Memory B cell (primary cell): ENCODE measurements at regions not wholly inside any gene's neighbourhood (a gene's known extent, or its start where the extent isn't known, plus 50 kb on each side); places are given as distances from the start of the nearest gene placed in this dataset.
"Not testable (repeated sequence)": the region's sequence is repeated elsewhere in the genome, so short reads cannot be mapped to it uniquely, and the experiment has no call there.

Source experiments
- ATAC-seq: fragments of 150-1000 bp; cut with Tn5 transposase; 2 replicates; pipeline ENCODE4 v1.10.0; 2021; ENCODE audit warnings: low read depth, mild to moderate bottlenecking, moderate library complexity
- DNase-seq, 2 donors: peaks; one replicate each; pipeline ENCODE4 v3.0.0; 2022; ENCODE audit warnings: low spot score in 2 of 2
- H3K27ac Mint-ChIP-seq: one replicate; pipeline ENCODE4 v1.8.0; 2022; ENCODE audit warnings: mild to moderate bottlenecking, moderate library complexity, mixed read lengths
- H3K27me3 Mint-ChIP-seq: one replicate; pipeline ENCODE4 v1.8.0; 2022; ENCODE audit warnings: mixed read lengths
- H3K36me3 Mint-ChIP-seq: one replicate; pipeline ENCODE4 v1.8.0; 2022; ENCODE audit warnings: mild to moderate bottlenecking, mixed read lengths
- H3K4me1 Mint-ChIP-seq: one replicate; pipeline ENCODE4 v1.8.0; 2022; ENCODE audit warnings: mixed read lengths
- H3K4me3 Mint-ChIP-seq: one replicate; pipeline ENCODE4 v1.8.0; 2022; ENCODE audit warnings: mild to moderate bottlenecking, moderate library complexity, mixed read lengths
- H3K9me3 Mint-ChIP-seq: one replicate; pipeline ENCODE4 v1.8.0; 2022; ENCODE audit warnings: mixed read lengths

- H3K9me3 Mint-ChIP-seq, H3K36me3 Mint-ChIP-seq, ATAC-seq, H3K27ac Mint-ChIP-seq, H3K4me3 Mint-ChIP-seq, H3K4me1 Mint-ChIP-seq, DNase-seq, H3K27me3 Mint-ChIP-seq: not testable (repeated sequence)
Observed at GRCh38 chr6:26766203-26766902, 106.8 kb upstream of the ZNF322 start.

- not testable (repeated sequence) for ATAC-seq, H3K4me3 Mint-ChIP-seq, H3K36me3 Mint-ChIP-seq, DNase-seq, H3K27me3 Mint-ChIP-seq, H3K9me3 Mint-ChIP-seq, H3K4me1 Mint-ChIP-seq, H3K27ac Mint-ChIP-seq
Observed at GRCh38 chr6:26770941-26771666, 111.6 kb upstream of the ZNF322 start.

- H3K9me3 Mint-ChIP-seq, DNase-seq, H3K4me1 Mint-ChIP-seq, H3K4me3 Mint-ChIP-seq, H3K36me3 Mint-ChIP-seq, H3K27ac Mint-ChIP-seq, H3K27me3 Mint-ChIP-seq, ATAC-seq: not testable (repeated sequence)
Observed at GRCh38 chr6:26773414-26773813, 113.9 kb upstream of the ZNF322 start.

- not testable (repeated sequence) for H3K27me3 Mint-ChIP-seq, ATAC-seq
Observed at GRCh38 chr6:26780563-26780962, 121.0 kb upstream of the ZNF322 start.

GRCh38 chr6:26795474-26796307, 136.1 kb upstream of the ZNF322 start:
- H3K4me3 Mint-ChIP-seq, DNase-seq, H3K36me3 Mint-ChIP-seq, ATAC-seq, H3K4me1 Mint-ChIP-seq, H3K27me3 Mint-ChIP-seq, H3K9me3 Mint-ChIP-seq, H3K27ac Mint-ChIP-seq: not testable (repeated sequence)

More at GRCh38 chr6:26780563-26780962, 121.0 kb upstream of the ZNF322 start:
- not testable (repeated sequence) for H3K9me3 Mint-ChIP-seq, H3K27ac Mint-ChIP-seq, DNase-seq, H3K4me1 Mint-ChIP-seq, H3K4me3 Mint-ChIP-seq, H3K36me3 Mint-ChIP-seq

GRCh38 chr6:26799903-26800633, 140.5 kb upstream of the ZNF322 start:
- H3K36me3 Mint-ChIP-seq, DNase-seq, H3K27me3 Mint-ChIP-seq, H3K4me3 Mint-ChIP-seq, H3K9me3 Mint-ChIP-seq, H3K27ac Mint-ChIP-seq, H3K4me1 Mint-ChIP-seq, ATAC-seq: not testable (repeated sequence)

GRCh38 chr6:26803762-26804161, 144.2 kb upstream of the ZNF322 start:
- H3K36me3 Mint-ChIP-seq, H3K27ac Mint-ChIP-seq, H3K4me3 Mint-ChIP-seq, ATAC-seq, H3K27me3 Mint-ChIP-seq, H3K9me3 Mint-ChIP-seq, DNase-seq, H3K4me1 Mint-ChIP-seq: not testable (repeated sequence)

GRCh38 chr6:26811486-26812116, 152.1 kb upstream of the ZNF322 start:
- not testable (repeated sequence) for H3K9me3 Mint-ChIP-seq, DNase-seq, ATAC-seq, H3K27ac Mint-ChIP-seq, H3K36me3 Mint-ChIP-seq, H3K4me3 Mint-ChIP-seq, H3K4me1 Mint-ChIP-seq, H3K27me3 Mint-ChIP-seq

GRCh38 chr6:26818640-26819225, 159.2 kb upstream of the ZNF322 start:
- not testable (repeated sequence) for H3K4me3 Mint-ChIP-seq, H3K4me1 Mint-ChIP-seq, ATAC-seq, DNase-seq, H3K9me3 Mint-ChIP-seq, H3K27ac Mint-ChIP-seq, H3K36me3 Mint-ChIP-seq, H3K27me3 Mint-ChIP-seq

GRCh38 chr6:26827965-26828364, 168.4 kb upstream of the ZNF322 start:
- H3K36me3 Mint-ChIP-seq, DNase-seq, H3K4me3 Mint-ChIP-seq, ATAC-seq, H3K27me3 Mint-ChIP-seq, H3K27ac Mint-ChIP-seq, H3K4me1 Mint-ChIP-seq, H3K9me3 Mint-ChIP-seq: not testable (repeated sequence)

- H3K4me3 Mint-ChIP-seq, H3K9me3 Mint-ChIP-seq, DNase-seq, H3K27ac Mint-ChIP-seq, H3K36me3 Mint-ChIP-seq, H3K4me1 Mint-ChIP-seq, ATAC-seq, H3K27me3 Mint-ChIP-seq: not testable (repeated sequence)
Observed at GRCh38 chr6:26829480-26829879, 169.9 kb upstream of the ZNF322 start.

GRCh38 chr6:26830992-26831391, 171.4 kb upstream of the ZNF322 start:
- H3K4me1 Mint-ChIP-seq, H3K27ac Mint-ChIP-seq, ATAC-seq, H3K4me3 Mint-ChIP-seq, DNase-seq, H3K36me3 Mint-ChIP-seq, H3K27me3 Mint-ChIP-seq, H3K9me3 Mint-ChIP-seq: not testable (repeated sequence)

- H3K36me3 Mint-ChIP-seq, ATAC-seq: not testable (repeated sequence)
Observed at GRCh38 chr6:26835707-26836106, 176.2 kb upstream of the ZNF322 start.

More at GRCh38 chr6:26835707-26836106, 176.2 kb upstream of the ZNF322 start:
- not testable (repeated sequence) for H3K27ac Mint-ChIP-seq, H3K9me3 Mint-ChIP-seq, H3K4me1 Mint-ChIP-seq, H3K27me3 Mint-ChIP-seq, DNase-seq, H3K4me3 Mint-ChIP-seq
